Lung (tissue), 11 donors: ENCODE measurements at regions not wholly inside any gene's neighbourhood (a gene's known extent, or its start where the extent isn't known, plus 50 kb on each side); places are given as distances from the start of the nearest gene placed in this dataset.

Experiments used
- ATAC-seq: fragments of 200-7000 bp; cut with Tn5 transposase; one replicate; pipeline ENCODE4 v1.9.1; 2020; ENCODE audit warnings: moderate number of reproducible peaks; ENCODE audit not compliant: insufficient read depth, low FRiP score
- DNase-seq, 3 donors: peaks; one replicate each; pipeline ENCODE4 v3.0.0-alpha.2; 2013 to 2017
- H3K27ac ChIP-seq, 2 donors: one replicate each; pipeline ENCODE4 v1.5.1; 2013; ENCODE audit warnings: mild to moderate bottlenecking in 2 of 2, moderate library complexity in 2 of 2, control low read depth in 1 of 2, inconsistent platforms in 1 of 2, low read depth in 1 of 2, low read length in 1 of 2
- H3K27me3 ChIP-seq, 3 donors: one replicate each; pipeline ENCODE4 v1.5.1; 2013; ENCODE audit warnings: low read length in 2 of 3; ENCODE audit not compliant: control insufficient read depth in 3 of 3, insufficient read depth in 3 of 3
- H3K36me3 ChIP-seq, 4 donors: one replicate each; pipeline ENCODE4 v1.5.1; 2013; ENCODE audit warnings: low read length in 4 of 4, mild to moderate bottlenecking in 1 of 4, moderate library complexity in 1 of 4; ENCODE audit not compliant: control insufficient read depth in 4 of 4, insufficient read depth in 4 of 4
- H3K4me1 ChIP-seq, 5 donors: one replicate each; pipeline ENCODE4 v1.5.1; 2013; ENCODE audit warnings: low read length in 5 of 5, mild to moderate bottlenecking in 2 of 5, moderate library complexity in 1 of 5; ENCODE audit not compliant: control insufficient read depth in 5 of 5, insufficient read depth in 5 of 5
- H3K4me3 ChIP-seq: one replicate; pipeline ENCODE4 v1.5.1; 2013; ENCODE audit warnings: mild to moderate bottlenecking, control low read depth, moderate library complexity
- H3K9ac ChIP-seq, 2 donors: one replicate each; pipeline ENCODE4 v1.5.1; 2013; ENCODE audit warnings: low read length in 2 of 2, control low read depth in 1 of 2; ENCODE audit not compliant: insufficient read depth in 1 of 2
- H3K9me3 ChIP-seq, 4 donors: one replicate each; pipeline ENCODE4 v1.5.1; 2013; ENCODE audit warnings: low read length in 3 of 4, mild to moderate bottlenecking in 1 of 4, moderate library complexity in 1 of 4; ENCODE audit not compliant: control insufficient read depth in 4 of 4, insufficient read depth in 3 of 4
- WGBS, 2 donors: extraction: QIAGEN DNeasy Blood & Tissue Kit; methylation state at CpG; one replicate each; pipeline ENCODE4 v1.1.7; 2013; 5-methylcytosine and 5-hydroxymethylcytosine counted together
- TF ChIP-seq, protein P1 (sequence below): IDR thresholded peaks from 2 replicates; pipeline ENCODE4 v1.5.1; 2012; ENCODE audit warnings: mild to moderate bottlenecking; ENCODE audit errors: control extremely low read depth, extremely low read depth
- donor health status: control.
- donor health status: control.
- donor health status: Bipolar disorder and iron deficiency.
- donor health status: healthy.
- donor health status: DM: yes; HTN: yes; CAD: no.

DNA sequence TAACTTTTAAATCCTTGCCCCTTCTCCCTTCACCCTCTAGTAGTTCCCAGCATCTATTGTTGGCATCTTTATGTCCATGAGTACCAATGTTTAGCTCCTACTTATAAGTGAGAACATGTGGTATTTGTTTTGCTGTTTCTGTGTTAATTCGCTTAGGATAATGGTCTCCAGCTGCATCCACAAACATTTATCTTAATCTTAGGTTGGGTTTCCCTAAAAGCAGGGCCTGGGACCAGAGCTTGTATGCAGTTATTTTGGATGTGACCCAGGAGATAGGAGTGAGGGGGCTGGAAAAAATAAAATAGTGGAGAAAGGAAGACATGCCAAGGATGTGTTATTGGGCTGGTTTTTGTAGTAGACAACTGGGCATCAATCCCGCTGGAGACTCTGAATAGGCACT is 571.8 kb downstream of the CCSER2 start:
- no peaks in the 10 kb centered on the region for H3K27me3 ChIP-seq
- no peaks in the 10 kb centered on the region for H3K9me3 ChIP-seq
- no peak overlapping the region for H3K27ac ChIP-seq
- ATAC-seq (no peak), DNase-seq (no peak)
- TF ChIP-seq, protein P1, sequence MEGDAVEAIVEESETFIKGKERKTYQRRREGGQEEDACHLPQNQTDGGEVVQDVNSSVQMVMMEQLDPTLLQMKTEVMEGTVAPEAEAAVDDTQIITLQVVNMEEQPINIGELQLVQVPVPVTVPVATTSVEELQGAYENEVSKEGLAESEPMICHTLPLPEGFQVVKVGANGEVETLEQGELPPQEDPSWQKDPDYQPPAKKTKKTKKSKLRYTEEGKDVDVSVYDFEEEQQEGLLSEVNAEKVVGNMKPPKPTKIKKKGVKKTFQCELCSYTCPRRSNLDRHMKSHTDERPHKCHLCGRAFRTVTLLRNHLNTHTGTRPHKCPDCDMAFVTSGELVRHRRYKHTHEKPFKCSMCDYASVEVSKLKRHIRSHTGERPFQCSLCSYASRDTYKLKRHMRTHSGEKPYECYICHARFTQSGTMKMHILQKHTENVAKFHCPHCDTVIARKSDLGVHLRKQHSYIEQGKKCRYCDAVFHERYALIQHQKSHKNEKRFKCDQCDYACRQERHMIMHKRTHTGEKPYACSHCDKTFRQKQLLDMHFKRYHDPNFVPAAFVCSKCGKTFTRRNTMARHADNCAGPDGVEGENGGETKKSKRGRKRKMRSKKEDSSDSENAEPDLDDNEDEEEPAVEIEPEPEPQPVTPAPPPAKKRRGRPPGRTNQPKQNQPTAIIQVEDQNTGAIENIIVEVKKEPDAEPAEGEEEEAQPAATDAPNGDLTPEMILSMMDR: no peak
- no peak overlapping the region for H3K4me3 ChIP-seq
- 76 to 88% methylated on average over 2 of the region's 2 CpGs for WGBS, 2 donors
- no peak overlapping the region for H3K9ac ChIP-seq
- no peaks in the 10 kb centered on the region for H3K36me3 ChIP-seq
- H3K4me1 ChIP-seq: no peaks in the 10 kb centered on the region

DNA sequence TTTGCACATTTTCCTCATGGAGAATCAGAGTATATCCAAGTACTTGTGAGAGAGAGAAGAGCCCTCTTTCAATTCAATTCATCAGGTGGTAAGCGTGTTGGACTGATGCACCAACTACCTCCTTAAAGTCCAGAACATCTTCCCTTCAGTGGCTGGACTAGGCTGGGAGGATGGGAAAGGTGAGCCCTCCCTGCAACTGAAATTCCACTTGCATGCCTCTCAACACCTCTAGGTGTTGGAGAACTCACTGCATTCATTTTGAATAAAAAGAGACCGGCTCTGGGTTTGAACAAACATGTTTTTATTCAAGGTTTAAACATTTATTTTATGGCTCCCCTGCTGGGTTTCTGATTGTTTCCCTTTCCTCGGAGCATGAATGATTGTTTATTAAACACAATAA is 573.5 kb downstream of the CCSER2 start:
- WGBS, 2 donors: 62 to 68% methylated on average over 3 of the region's 3 CpGs
- Histone ChIP-seq H3K36me3 (no peaks in the 10 kb centered on the region), H3K9ac (no peak overlapping the region), H3K27me3 (no peaks in the 10 kb centered on the region), H3K27ac (no peak overlapping the region), H3K4me1 (peaks cover 0 to 2% (median 0%) of the 10 kb centered on the region in 5 donors), H3K9me3 (no peaks in the 10 kb centered on the region), H3K4me3 (no peak overlapping the region)
- DNase-seq: no peak
- no peak for ATAC-seq
- TF ChIP-seq, protein P1: no peak

DNA sequence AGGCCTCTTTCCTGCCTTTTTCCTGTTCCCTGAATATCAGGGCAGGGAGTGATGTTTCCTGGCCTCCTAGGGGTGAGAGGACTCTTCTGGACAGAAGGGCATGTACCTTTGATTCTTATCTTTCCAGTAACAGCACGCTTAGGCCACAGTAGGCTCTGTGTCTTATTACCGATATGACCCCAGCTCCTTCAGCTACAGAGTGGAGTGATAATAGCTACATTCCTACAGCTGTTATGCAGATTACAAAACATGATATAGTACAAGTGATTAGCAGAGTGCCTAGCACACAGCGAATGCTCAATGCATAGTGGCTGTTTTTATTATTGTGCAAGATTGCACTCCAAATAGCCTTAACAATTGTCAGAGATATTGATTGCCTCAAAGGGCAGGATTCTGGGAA is 574.2 kb downstream of the CCSER2 start:
- no peak overlapping the region for H3K9ac ChIP-seq
- H3K27me3 ChIP-seq: no peaks in the 10 kb centered on the region
- no peak overlapping the region for H3K4me3 ChIP-seq
- 50 to 53% methylated on average over 3 of the region's 3 CpGs for WGBS, 2 donors
- DNase-seq (no peak), ATAC-seq (no peak)
- peaks cover 0 to 8% (median 0%) of the 10 kb centered on the region in 5 donors for H3K4me1 ChIP-seq
- no peak overlapping the region for H3K27ac ChIP-seq
- H3K9me3 ChIP-seq: no peaks in the 10 kb centered on the region
- no peaks in the 10 kb centered on the region for H3K36me3 ChIP-seq
- TF ChIP-seq, protein P1: no peak

DNA sequence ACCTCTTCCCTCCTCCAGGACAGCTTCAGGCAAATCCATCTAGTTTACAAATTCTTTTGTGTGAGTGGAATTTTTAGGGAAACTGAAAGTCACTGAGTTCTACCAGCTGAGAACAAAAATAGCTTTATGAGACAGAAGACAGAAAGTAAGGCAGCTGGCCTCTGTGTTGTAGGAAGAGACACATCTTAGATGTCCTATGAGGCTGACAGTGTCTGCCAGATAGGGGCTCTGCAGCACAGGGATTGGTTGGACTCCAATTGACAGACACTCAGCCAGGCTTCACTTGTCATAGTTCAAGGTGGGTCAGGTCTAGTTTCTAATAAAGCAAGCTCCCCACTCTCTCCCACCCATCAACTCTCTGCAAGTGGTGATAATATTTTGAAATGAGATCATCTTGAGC is 574.9 kb downstream of the CCSER2 start:
- no peaks in the 10 kb centered on the region for H3K27me3 ChIP-seq
- H3K4me3 ChIP-seq: no peak overlapping the region
- H3K4me1 ChIP-seq: peaks cover 0 to 9% (median 0%) of the 10 kb centered on the region in 5 donors
- no peak overlapping the region for H3K9ac ChIP-seq
- H3K36me3 ChIP-seq: no peaks in the 10 kb centered on the region
- H3K27ac ChIP-seq: no peak overlapping the region
- no peaks in the 10 kb centered on the region for H3K9me3 ChIP-seq
- ATAC-seq (no peak), DNase-seq (no peak)
- TF ChIP-seq, protein P1: no peak
